ENCODE measurements at regions not wholly inside any gene's neighbourhood (a gene's known extent, or its start where the extent isn't known, plus 50 kb on each side); places are given as distances from the start of the nearest gene placed in this dataset.

DNA sequence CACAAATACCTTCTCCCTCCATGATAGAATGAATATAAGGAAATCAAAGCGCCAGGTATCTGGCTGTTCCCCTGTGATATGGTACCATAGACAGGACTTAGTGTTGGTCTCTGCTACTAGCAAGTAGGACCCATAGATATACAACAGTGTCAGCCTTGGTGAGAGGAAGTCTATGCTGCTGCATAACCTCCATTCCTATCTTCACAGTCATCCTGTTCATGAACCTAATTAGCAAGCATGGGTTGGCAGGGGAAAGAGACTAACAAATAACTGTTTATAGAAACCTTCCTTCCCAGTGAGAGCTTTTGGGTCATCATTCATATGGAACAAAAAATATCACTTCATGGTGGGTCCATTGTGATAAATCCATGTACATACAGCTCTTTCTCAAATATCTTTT lies 188.9 kb upstream of the FAM98A start:
- DNase-seq = no peak

DNA sequence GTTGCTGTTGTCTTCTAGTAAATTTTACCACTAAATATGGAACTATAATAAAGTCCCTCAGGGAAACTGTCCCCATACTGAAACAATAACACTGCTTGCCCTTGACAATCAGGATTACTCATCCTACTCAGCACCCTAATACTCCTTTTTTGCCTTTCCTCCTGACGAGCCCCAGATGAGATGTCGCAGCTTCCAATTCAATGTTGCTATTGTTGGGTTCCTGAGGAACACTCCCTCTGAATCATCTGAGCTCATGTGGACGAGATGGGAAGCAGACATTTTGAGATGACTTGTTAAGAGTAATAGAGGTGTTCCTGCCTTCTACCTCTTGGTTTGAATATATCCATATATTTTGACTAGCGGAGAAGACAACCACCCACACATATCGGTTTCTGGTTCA lies 187.8 kb upstream of the FAM98A start:
- DNase-seq = no peak

DNA sequence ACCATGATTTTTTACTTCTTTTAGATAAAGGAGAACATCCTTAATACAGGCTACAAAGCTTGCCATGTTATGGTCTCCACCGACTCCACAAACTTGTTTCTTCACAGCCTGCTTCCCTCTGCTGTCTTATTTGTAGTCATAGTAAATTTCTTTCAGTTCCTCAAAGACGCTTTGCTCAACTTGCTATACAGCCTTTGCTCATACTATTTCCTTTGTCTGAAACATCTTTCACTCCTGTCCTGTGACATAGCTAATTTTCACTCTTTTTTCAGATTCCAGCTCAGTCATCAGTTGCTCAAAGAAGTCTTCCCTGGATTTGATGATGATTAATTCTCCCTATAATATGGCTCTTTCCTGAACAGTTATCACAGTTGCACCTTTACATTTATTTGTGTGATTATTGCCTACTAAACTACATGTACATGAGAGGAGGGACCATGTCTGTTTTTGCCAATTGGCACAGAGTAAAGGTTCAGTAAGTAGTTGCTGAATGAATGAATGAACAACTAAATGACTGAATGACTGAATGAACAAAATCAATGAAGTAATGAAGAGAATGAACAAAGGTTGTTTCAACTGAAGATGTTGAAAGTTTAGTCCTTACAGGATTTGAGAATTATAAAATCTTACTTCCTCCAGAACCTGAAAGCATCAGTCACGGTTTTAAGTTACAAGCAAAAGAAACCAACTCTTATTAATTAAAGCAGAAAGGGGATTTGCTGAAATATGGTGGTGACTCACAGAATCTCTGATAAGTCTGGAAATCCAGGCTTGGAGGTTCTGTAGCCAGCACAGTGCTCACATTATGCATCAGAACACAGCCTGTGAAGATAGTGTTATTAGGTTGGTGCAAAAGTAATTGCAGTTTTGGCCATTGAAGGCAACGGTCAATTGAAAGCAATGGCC lies 186.4 kb upstream of the FAM98A start:
- DNase-seq = no peak

DNA sequence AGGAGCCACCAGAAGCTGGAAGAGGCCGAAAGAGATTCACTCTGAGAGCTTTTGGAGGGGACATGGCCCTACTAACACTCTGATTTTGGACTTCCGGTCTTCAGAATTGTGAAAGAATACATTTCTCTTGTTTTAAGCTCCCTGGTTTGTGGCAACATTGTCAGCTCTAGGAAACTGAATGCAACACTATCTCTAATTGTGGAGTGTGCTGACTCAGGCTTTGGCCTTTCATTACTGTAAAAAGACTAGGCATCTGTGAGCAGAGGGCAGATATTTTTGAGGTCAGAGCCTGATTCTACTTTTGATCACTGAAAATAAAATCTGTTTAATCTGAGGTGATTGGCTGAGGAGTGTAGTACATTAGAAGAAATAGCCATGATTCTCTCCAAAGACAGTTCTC lies 185.4 kb upstream of the FAM98A start:
- no peak for DNase-seq

DNA sequence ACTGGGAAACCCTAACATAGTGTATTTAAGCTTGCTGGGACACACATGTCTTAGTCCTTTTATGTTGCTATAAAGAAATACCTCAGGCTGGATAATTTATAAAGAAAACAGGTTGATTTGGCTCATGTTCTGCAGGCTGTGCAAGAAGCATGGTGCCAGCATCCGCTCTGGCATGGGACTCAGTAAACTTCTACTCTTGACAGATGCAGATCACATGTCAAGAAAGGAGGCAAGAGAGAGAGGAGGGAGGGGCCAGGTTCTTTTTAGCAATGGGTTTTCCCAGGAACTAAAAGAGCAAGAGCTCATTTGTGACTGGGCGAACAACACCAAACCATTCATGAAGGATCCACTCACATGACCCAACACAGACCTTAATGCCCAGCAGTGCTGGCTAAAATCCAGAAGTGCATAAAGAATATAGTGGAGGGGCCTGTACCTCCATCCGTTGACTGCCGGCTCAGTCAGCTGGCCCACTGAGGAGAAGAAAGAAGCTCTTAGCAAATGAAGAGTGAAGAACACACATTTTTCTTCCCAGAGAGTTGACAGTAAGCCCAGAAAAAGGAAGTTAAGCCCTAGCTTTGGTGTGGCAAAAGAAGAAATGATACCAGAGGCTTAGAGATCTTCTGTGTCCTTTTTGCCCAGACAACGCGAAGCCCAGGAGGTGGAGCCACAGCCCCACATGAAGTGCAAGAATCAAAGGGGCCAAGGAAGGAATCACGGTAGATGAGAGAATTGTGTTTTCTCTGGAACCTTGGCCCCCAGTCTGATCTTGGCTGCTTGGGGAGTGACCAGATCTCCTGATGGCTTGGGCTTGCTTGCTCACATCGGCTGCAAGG lies 183.5 kb upstream of the FAM98A start:
- DNase-seq = no peak

DNA sequence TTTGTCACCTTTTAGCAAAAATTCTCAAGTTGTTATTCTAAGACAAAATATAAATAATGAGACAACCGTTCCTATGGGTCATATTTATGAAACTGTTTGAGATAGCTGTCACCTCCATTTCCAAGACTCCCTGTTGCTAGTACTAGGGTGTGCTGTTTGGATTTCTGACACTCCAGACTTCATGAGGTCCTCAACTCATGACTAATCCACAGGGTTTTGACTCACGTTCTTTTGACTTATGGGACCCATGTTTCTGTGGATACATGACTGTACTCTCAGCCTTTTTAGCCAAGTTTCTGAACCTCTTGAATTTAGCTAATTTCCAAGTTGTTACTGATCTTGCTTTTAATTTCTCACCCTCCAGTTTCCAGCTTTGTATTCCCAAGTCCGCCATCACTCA lies 178.7 kb upstream of the FAM98A start:
- DNase-seq = no peak

DNA sequence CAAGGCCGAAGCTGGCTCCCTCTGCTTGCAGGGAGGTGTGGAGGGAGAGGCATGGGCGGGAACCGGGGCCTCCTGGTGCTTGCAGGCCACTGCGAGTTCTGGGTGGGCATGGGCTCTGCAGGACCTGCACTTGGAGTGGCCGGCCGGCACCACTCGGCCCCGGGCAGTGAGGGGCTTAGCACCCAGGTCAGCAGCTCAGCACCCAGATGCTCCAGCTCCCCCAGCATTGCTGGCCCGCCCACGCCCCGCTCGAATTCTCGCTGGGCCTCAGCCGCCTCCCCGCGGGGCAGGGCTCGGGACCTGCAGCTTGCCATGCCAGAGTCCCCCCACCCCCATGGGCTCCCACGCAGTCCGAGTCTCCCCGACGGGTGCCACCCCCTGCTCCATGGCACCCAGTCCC lies 176.2 kb upstream of the FAM98A start:
- DNase-seq = no peak

DNA sequence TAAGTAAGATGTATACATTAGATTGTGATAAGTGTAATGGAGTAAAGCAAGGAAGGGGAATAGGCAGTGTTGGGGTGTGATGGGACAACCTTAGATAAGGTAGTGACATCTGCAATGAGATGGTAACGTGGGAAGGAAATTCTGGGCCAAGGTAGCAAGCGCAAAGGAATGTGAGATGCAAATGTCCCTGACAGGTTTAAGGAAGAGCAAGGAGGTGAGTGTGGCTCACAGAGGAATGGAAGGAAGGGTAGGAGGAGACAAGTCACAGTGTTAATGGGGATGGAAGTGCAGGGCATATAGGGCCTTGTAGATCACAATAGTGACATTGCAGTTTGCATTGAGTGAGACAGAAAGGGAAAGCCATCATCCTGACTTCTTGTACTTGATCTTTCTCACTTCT lies 170.9 kb upstream of the FAM98A start:
- no peak for DNase-seq

DNA sequence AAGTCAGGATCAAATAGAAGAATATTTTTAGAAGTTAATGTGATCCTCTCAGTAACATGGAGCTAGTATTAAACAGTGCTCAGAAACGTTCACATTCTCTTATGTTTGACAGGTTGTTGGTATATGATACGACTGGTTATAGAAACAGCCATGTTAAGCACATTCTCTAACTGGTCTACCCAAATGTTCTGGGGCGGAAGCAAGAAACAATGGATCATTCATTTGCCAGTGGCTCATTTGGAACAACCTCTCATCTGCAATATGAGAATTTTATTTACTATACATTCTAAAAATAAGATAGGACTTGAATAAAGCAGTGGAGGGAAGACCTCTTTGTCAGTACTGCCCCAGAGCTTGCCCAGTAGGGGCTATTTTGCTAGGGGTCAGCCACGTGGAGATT lies 167.1 kb upstream of the FAM98A start:
- no peak for DNase-seq

DNA sequence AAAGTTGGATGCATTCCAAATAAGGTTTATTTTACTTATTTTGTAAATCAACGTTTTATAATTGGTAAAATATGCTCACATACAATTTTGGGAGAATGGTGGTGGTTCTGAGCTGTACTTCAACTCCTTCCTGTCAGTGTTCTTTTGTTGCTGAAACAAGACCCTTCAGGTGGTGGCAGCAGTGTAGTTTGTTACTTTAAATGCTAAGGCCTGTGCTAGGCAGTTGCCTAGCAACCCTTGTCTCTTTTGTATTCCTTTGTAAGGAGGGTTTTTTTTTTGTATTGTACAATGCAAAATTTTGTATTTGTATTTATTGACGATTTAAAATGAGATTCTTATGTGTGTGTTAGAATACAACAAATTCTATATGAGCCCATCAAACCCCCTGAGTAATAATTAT lies 166.0 kb upstream of the FAM98A start:
- no peak for DNase-seq

DNA sequence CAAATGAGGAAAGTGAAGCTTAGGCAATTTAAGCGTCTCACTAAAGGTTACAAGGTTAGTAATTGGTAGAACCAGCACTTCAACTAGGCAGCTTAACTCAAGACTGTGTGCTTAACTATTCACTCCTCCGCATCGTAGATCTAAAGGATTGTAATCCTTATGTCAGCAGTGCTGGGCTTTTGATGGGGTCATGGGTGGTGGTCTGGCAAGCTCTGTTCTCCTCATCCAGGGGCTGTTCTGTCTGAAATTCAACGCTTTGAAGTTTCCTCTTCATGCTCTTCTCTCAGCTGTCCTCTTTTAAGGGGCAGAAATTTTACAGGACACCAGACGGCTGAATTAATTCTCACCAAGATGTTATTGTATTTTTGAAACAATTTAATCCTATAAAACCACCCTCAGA lies 165.5 kb upstream of the FAM98A start:
- no peak for DNase-seq

DNA sequence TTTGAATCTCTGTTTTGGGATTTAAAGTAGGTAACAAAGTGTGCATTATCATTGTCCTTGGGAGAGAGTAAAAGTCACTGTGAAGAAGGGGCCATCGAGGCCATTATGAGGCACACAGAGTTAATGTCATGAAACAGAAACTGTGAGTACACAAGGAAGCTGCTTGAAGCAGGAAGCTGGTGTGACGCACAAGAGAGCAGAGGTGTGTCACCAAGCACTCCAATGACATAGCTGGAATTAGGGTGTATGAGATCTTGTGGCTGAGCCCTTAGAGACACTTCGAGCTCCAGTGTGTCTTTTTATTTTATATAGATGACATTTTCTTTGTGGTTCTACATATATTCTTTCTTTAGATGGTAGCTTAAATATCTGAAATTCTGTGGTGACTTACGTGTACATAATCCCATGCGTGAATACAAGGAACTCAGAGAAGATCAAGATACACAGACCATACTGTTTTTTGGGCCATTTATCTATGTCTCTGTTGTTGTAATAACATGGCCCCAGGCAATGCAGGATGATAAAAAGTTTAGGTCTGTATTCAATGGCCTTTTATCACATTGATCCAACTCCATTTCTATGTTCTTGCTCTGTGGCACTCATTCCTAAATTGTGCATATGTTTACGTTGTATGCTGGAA lies 164.7 kb upstream of the FAM98A start:
- no peak for DNase-seq

DNA sequence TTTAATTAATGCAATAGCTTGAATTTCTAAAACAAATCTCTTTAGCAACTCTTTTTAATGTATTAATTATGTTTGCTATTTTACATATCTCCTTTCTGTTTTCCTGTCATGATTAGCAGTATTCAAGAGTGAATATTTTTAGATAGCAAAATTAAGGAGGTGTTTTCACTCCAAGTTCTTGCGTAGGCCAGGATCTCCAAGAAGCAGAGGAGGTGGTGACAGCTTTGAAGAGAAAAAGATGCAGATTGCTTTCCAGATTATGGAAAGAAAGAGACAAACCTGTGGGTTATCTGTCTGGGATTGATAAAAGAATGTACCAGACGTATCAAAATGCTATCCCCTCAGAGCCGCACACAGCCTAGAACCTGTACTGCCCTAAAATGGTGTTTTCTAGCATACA lies 163.5 kb upstream of the FAM98A start:
- DNase-seq = no peak

DNA sequence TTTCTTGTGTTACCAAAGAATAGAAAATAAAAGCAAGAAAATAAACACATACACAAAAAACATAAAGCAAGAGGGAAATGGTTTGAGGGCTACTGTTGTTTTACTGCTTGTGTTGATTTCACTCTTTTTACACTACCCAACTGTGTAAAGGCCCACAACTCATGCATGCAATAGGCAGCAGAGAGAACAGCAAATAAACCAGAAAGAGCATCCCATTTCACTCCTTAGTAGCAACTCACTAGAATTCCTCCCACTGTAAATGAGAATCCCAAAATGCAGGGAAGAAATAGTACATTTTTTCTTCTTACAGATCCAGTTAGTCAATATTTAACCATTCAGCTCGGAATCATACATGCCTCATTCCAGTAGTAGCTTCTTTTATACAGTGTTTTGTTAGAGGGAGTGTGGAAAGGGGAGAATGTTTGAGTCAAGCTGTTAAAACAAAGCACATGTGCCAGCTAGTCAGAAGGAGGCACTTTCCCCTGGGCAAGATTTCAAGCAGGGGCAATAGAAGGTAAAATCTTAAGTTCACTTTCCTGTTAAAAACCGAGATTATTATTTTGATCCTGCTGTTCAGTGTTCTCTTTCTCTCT lies 147.2 kb upstream of the FAM98A start:
- no peak for DNase-seq

DNA sequence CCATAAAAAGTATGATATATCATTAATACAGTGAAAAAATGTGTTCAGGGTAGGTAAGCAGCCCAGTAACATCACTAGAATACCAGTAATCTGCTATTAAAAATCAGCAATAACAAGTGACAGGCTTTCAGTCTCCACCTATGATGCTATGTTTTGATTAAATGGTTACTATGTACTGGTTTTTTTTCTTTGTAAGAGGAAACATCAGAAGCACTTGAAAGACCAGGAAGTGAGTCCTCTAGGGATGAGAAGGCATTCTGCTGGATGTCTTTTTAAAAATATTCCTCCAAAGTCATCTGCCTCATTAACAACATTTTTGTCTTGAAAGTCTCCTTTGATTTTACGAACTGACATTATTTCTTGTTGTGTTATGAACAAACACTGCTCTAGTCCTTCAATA lies 136.0 kb upstream of the FAM98A start:
- no peak for DNase-seq

DNA sequence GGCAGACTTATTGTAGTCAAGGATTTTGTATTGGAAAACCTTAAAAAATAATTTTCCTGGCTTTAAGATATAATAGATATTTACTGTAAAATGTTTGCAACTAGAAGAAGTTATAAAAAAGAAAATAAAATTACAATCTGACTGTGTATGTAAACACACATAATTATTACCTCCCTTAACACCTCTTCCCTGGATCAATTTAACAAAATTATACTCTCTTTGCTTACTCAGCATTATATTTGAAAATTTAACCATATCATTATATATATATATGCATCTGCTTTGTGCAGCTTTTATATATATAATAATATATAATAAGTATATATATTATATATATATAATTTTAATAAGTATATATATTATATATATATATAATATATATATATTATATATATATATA lies 131.7 kb upstream of the FAM98A start:
- DNase-seq = no peak

DNA sequence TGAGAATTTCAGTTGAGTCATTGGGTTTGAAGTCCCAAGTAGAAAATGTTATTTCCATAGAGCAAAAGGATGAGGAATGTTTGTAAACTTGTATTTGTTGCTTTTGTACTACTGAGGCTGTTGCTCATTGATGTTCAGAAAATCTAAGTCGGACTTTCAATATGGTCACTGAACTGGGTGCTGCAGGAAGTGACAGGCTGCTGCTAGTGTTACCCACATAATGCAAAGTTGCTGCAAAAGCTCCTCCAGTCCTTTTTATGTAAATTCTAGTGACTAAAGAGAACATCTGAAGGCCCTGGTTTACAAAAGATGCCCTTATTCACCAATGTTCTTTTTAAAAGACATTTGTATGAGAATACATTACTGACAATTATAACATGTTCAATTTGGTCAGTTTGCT lies 131.1 kb upstream of the FAM98A start:
- no peak for DNase-seq

DNA sequence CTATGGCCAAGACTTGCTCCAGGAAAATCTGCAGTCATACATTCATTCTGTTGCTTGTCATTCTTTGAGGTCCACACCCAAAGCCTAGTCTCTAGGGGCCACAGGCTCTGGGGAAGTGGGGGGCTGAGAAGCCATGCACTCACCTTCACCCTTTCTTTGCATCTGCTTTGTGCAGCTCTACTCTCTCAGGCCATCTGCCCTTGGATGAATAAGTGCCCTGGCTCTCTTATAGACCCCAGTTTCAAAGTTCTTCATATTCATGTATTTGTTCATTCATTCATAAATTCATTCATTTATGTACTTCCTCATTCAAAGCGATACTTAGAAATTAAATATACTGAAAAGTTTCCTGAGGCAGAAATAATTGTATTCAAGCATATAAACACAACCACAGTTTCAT lies 130.3 kb upstream of the FAM98A start:
- no peak for DNase-seq

DNA sequence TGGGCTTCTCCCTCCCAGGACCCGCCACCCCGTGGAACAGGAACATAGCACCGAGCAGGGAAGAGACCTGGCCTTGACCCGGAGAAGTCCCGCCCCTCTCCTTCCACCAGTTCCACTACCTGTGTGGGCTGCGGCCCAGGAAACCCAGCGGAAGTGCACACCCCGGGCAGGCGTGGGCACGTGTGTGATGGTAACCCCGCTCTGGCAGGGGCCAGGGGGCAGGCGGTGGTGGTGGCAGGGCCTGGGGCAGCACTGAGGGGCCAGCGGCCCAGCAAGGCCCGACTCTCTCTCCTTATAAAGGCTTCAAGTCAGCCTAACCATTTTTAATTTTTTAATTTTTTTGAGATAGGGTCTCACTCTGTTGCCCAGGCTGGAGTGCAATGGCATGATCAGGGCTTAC lies 129.0 kb upstream of the FAM98A start:
- DNase-seq = no peak

DNA sequence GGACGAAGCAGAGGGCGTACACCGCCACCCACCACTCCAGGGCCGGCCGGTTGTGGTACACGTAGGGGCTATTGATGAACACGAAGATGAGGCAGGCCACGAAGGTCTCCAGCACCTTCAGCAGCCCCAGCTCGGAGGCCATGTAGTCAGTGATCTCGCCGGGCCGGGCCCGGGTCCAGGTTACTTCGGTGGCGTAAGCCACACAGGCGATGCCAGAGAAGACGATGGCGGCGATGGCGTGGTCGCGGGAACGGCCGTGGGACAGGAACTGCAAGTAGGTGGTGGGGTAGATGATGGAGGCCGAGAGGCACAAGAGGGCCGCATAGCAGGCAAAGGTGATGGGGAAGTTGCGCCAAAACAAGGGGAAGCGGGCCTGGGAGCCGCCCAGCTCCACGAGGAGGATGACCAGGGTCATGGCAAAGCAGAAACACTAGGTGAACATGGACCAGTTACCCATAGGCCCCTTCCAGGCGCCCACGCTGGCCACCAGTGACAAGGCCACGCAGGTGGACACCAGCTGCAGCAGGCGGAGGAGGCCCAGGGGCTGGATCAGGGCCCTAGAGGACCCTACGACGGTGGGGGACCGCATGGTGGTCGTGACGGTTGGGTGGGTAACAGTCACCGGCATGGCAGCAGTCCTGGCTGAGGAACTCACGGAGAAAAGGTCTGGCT lies 128.4 kb upstream of the FAM98A start:
- DNase-seq = no peak

DNA sequence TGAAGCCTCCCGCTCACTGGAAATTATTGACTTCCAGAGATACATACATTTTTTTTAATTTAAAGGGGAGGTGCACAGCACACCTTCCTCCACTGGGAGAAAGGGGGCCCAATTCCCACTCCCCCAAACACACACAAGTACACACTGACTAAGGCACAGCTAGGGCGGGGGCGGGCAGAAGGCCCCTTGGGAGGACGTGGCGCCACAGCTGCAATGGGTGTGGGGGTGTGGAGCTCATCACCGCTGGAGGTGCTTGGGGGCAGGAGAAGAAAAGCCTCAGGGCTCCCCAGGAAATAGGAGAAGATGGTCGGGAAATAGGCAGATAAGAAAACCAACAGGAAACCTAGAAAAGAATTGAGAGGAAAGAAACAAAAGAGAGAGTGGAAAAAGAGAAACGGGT lies 127.3 kb upstream of the FAM98A start:
- DNase-seq = no peak

DNA sequence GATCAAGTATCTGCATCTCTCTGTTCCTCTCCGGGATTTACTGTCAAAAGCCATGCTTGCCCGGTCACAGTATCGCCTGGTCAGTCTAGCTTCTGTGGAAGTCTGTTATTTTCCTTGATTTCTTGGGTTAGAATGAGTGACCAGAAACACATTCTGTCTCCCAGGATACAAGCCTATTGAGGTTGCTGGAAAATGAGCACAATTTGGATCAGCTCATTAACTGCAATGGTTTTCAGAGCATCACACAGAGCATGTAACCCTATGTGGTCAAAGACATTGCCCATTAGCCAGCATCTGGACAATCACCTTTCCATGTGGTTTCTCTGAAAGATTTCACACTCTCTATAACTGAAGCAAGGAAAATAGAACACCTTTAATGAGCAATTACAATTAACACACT lies 124.2 kb upstream of the FAM98A start:
- no peak for DNase-seq

DNA sequence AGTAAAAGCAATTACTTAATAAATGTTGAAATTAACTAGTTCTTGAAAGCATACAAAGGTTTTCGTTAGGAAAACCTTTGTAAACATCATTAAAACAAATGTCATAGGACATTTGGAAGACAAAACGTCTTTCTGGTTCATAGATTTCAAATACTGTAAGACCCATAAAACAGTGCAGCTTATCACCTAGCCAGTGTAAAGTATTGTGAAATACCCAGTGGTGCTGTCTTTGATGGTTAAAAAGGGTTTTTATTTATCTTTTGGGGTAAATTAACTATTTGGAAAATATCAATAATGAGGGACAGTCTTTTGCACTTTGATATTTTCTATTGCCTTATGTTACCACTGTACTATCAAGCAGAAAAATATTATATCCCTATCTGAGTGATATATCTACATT lies 120.0 kb upstream of the FAM98A start:
- no peak for DNase-seq
